Endothelial cell of umbilical vein (primary cell): ENCODE measurements at regions not wholly inside any gene's neighbourhood (a gene's known extent, or its start where the extent isn't known, plus 50 kb on each side); places are given as distances from the start of the nearest gene placed in this dataset.

Experiments used
- BruUV-seq: library from RNA; stranded (reverse); fragments of 400-500 nt; replicated peaks from 2 replicates; lab custom pipeline; 2021; lab: Mats Ljungman, UMichigan
- CTCF ChIA-PET: fragments of 300-600, 350-600 bp; sonication (Branson Sonifier 250); formaldehyde crosslinking; loops from one replicate; lab custom pipeline; 2021; ENCODE audit warnings: antibody characterized with exemption, inconsistent platforms; lab: Charles Lee
- POLR2A ChIA-PET: fragments of 300-600, 350-600 bp; sonication (Branson Sonifier 250); formaldehyde crosslinking; loops from one replicate; lab custom pipeline; 2021; ENCODE audit warnings: antibody characterized with exemption, inconsistent platforms; lab: Charles Lee
- DNase-seq: peaks from one replicate; pipeline ENCODE4 v3.0.0-alpha.2; 2011; ENCODE audit warnings: low read depth, low spot score
- FAIRE-seq: peaks from 2 replicates; lab custom pipeline; 2011; peaks lifted over from hg19 to GRCh38; lab: Jason Lieb, UNC
- H2AFZ ChIP-seq: 2 replicates; pipeline ENCODE4 v1.6.0; 2012; ENCODE audit warnings: low read depth, low read length, control low read depth, inconsistent platforms
- H3K27ac ChIP-seq: 2 replicates; pipeline ENCODE4 v1.5.1; 2011; ENCODE audit warnings: low read depth, mild to moderate bottlenecking, control low read depth, low read length, moderate library complexity; ENCODE audit not compliant: insufficient read depth
- H3K27me3 ChIP-seq, 2 experiments: 2 replicates each; pipeline versions ENCODE4 v1.6.0 to v1.6.1; 2011; ENCODE audit warnings: low read length in 2 of 2, mixed read lengths in 1 of 2; ENCODE audit not compliant: control insufficient read depth in 2 of 2, insufficient read depth in 2 of 2
- H3K36me3 ChIP-seq, 2 experiments: 2 replicates in 1 of 2; 3 replicates in 1 of 2; pipeline ENCODE4 v1.5.1; 2011; ENCODE audit warnings: low read length in 2 of 2, mild to moderate bottlenecking in 1 of 2, moderate library complexity in 1 of 2; ENCODE audit not compliant: control insufficient read depth in 2 of 2, insufficient read depth in 2 of 2; ENCODE audit errors: extremely low read depth in 1 of 2
- H3K4me1 ChIP-seq: 3 replicates; pipeline ENCODE4 v1.5.1; 2011; ENCODE audit warnings: mild to moderate bottlenecking, low read length; ENCODE audit not compliant: control insufficient read depth, insufficient read depth; ENCODE audit errors: extremely low read depth
- H3K4me2 ChIP-seq: 2 replicates; pipeline ENCODE4 v1.6.1; 2011; ENCODE audit warnings: low read length, control low read depth, mixed read lengths; ENCODE audit not compliant: insufficient read depth
- H3K4me3 ChIP-seq, 3 experiments: fragments of 200-600 bp in 1 of 3; sonication (generic), shearing (Covaris generic) in 1 of 3; replicated peaks in 1 of 3; 2 replicates each; pipeline ENCODE4 v1.5.1; 2011 to 2016; ENCODE audit warnings: control low read depth in 3 of 3, low read length in 3 of 3, mild to moderate bottlenecking in 2 of 3, inconsistent platforms in 1 of 3, low read depth in 1 of 3, moderate library complexity in 1 of 3; ENCODE audit not compliant: insufficient read depth in 1 of 3
- H3K79me2 ChIP-seq: 2 replicates; pipeline ENCODE4 v1.6.0; 2012; ENCODE audit warnings: low read length, inconsistent platforms; ENCODE audit not compliant: control insufficient read depth, insufficient read depth
- H3K9ac ChIP-seq: replicated peaks from 2 replicates; pipeline ENCODE3; 2011; ENCODE audit warnings: low read length, control low read depth; ENCODE audit not compliant: insufficient read depth; ENCODE audit errors: extremely low read depth
- H3K9me1 ChIP-seq: replicated peaks from 3 replicates; pipeline ENCODE4 v1.6.0; 2011; ENCODE audit warnings: mild to moderate bottlenecking, low read length; ENCODE audit not compliant: control insufficient read depth, insufficient read depth; ENCODE audit errors: extremely low read depth
- H3K9me3 ChIP-seq: replicated peaks from 2 replicates; pipeline ENCODE4 v1.5.1; 2012; ENCODE audit warnings: low read length, inconsistent platforms; ENCODE audit not compliant: control insufficient read depth, insufficient read depth
- H4K20me1 ChIP-seq: replicated peaks from 2 replicates; pipeline ENCODE3; 2011; ENCODE audit warnings: mild to moderate bottlenecking, low read length; ENCODE audit not compliant: control insufficient read depth, insufficient read depth; ENCODE audit errors: extremely low read depth
- EZH2 ChIP-seq: IDR thresholded peaks from 2 replicates; pipeline ENCODE4 v1.6.1; 2012; ENCODE audit warnings: borderline replicate concordance, low read depth, mild to moderate bottlenecking, moderate library complexity, low read length, inconsistent platforms; ENCODE audit not compliant: severe bottlenecking
- FOS ChIP-seq: IDR thresholded peaks from 2 replicates; pipeline ENCODE4 v1.6.1; 2011; ENCODE audit warnings: mild to moderate bottlenecking, low read length, moderate library complexity, borderline replicate concordance; ENCODE audit not compliant: insufficient read depth
- GATA2 ChIP-seq: IDR thresholded peaks from 2 replicates; pipeline ENCODE4 v1.7.0; 2011; ENCODE audit warnings: low read depth, mild to moderate bottlenecking, moderate library complexity, mixed read lengths, low read length; ENCODE audit not compliant: insufficient read length, insufficient read depth
- JUN ChIP-seq: IDR thresholded peaks from 2 replicates; pipeline ENCODE4 v1.6.1; 2011; ENCODE audit warnings: borderline replicate concordance, low read depth; ENCODE audit not compliant: insufficient read length, insufficient read depth
- MYC ChIP-seq: IDR thresholded peaks from one replicate; pipeline ENCODE4 v1.6.1; 2011; ENCODE audit warnings: mild to moderate bottlenecking, low read depth, low read length
- POLR2A ChIP-seq: IDR thresholded peaks from 2 replicates; pipeline ENCODE4 v1.6.1; 2012; ENCODE audit warnings: low read depth, mild to moderate bottlenecking, control low read depth, low read length
- POLR2AphosphoS5 ChIP-seq: IDR thresholded peaks from 2 replicates; pipeline ENCODE4 v1.6.1; 2012; ENCODE audit warnings: low read depth, mild to moderate bottlenecking, control low read depth, low read length, moderate library complexity; ENCODE audit not compliant: insufficient read depth
- dilution Hi-C: fragments of 300-500 bp; cut with MboI; formaldehyde crosslinking; loops from one replicate; pipeline ENCODE4 v1.15.0; 2019; ENCODE audit warnings: low sequenced_read_pairs; ENCODE audit not compliant: extremely low pct_ligation_motif_present
- intact Hi-C: fragments of 100-400 bp; cut with micrococcal nuclease; formaldehyde crosslinking; loops from one replicate; pipeline ENCODE4 v1.10.0; 2022
- TF ChIP-seq, protein P1 (sequence below): IDR thresholded peaks from 2 replicates; pipeline ENCODE4 v1.6.1; 2011; ENCODE audit not compliant: insufficient read depth, insufficient read length
- TF ChIP-seq, protein P2 (sequence below), 2 donors: IDR thresholded peaks; 1 replicate in 1 of 2; 2 replicates in 1 of 2; pipeline ENCODE4 v1.5.1; 2011; ENCODE audit warnings: low read length in 2 of 2, mild to moderate bottlenecking in 2 of 2, moderate library complexity in 2 of 2, control low read depth in 1 of 2, inconsistent platforms in 1 of 2, low read depth in 1 of 2; ENCODE audit not compliant: insufficient read depth in 1 of 2; ENCODE audit errors: extremely low read depth in 1 of 2

DNA sequence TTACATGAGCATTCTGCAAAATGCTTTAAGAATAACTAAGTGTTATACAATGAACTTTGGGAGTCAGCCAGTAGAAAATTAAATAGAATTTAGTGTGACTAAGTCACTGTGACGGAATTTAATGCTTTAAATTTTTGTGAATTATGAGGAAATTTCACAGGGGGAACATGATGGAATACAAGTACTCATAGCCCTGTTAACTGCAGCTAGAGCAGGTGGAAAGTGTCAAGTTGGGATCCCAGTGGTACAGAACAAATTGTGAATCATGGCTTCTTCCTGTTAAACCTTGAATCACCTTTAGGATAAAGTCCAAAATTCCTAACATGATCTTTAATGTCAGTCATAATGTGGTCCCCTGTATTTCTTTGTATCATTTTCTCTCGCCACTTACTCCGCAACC, 212.2 kb upstream of the CENPE start:
- Histone ChIP-seq H3K9me1 (no peaks in the 10 kb centered on the region), H3K27ac (no peak overlapping the region), H3K79me2 (no peaks in the 10 kb centered on the region), H3K27me3 (no peaks in the 10 kb centered on the region), H3K36me3 (no peaks in the 10 kb centered on the region), H3K9me3 (no peaks in the 10 kb centered on the region), H2AFZ (no peak overlapping the region), H4K20me1 (no peaks in the 10 kb centered on the region), H3K9ac (no peak overlapping the region), H3K4me3 (no peak overlapping the region), H3K4me1 (no peaks in the 10 kb centered on the region), H3K4me2 (no peak overlapping the region)
- CTCF ChIA-PET = no interaction called here
- no peak for FAIRE-seq
- dilution Hi-C loops = no loop called here
- no peak for DNase-seq
- POLR2A ChIA-PET = no interaction called here
- intact Hi-C loops = no loop called here
- BruUV-seq = no TSS peak
- TF ChIP-seq POLR2AphosphoS5 = no peak
- no peak for TF ChIP-seq POLR2A
- TF ChIP-seq JUN = no peak
- TF ChIP-seq MYC = no peak
- no peak for TF ChIP-seq FOS
- TF ChIP-seq, protein P1, sequence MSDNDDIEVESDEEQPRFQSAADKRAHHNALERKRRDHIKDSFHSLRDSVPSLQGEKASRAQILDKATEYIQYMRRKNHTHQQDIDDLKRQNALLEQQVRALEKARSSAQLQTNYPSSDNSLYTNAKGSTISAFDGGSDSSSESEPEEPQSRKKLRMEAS = no peak
- no peak for TF ChIP-seq EZH2
- no peak for TF ChIP-seq GATA2
- TF ChIP-seq, protein P2, sequence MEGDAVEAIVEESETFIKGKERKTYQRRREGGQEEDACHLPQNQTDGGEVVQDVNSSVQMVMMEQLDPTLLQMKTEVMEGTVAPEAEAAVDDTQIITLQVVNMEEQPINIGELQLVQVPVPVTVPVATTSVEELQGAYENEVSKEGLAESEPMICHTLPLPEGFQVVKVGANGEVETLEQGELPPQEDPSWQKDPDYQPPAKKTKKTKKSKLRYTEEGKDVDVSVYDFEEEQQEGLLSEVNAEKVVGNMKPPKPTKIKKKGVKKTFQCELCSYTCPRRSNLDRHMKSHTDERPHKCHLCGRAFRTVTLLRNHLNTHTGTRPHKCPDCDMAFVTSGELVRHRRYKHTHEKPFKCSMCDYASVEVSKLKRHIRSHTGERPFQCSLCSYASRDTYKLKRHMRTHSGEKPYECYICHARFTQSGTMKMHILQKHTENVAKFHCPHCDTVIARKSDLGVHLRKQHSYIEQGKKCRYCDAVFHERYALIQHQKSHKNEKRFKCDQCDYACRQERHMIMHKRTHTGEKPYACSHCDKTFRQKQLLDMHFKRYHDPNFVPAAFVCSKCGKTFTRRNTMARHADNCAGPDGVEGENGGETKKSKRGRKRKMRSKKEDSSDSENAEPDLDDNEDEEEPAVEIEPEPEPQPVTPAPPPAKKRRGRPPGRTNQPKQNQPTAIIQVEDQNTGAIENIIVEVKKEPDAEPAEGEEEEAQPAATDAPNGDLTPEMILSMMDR (IDR thresholded peaks at IDR 0.05; ENCODE audit: extremely low read depth in 1 of 2, insufficient read depth in 1 of 2, low read depth in 1 of 2, low read length in 2 of 2) = no peak
